ENCODE measurements at regions not wholly inside any gene's neighbourhood (a gene's known extent, or its start where the extent isn't known, plus 50 kb on each side); places are given as distances from the start of the nearest gene placed in this dataset.
"Not testable (repeated sequence)": the region's sequence is repeated elsewhere in the genome, so short reads cannot be mapped to it uniquely, and the experiment has no call there.

GRCh38 chr3:162704238-162704637 is 1207.6 kb downstream of the OTOL1 start:
- no peak for TF ChIP-seq CEBPB (IDR thresholded peaks at IDR 0.05; ENCODE audit: low read depth)
- H3K9ac ChIP-seq (ENCODE audit: low read length) = no peak overlapping the region
- no peaks in the 10 kb centered on the region for H3K79me2 ChIP-seq (ENCODE audit: insufficient read depth, low read length)
- no peak overlapping the region for H3K4me3 ChIP-seq (replicated peaks in 1 of 2; ENCODE audit: low read depth in 1 of 2, low read length in 2 of 2)
- CTCF ChIA-PET = no interaction called here
- no peaks in the 10 kb centered on the region for H3K36me3 ChIP-seq (ENCODE audit: control insufficient read depth in 1 of 2, insufficient read depth in 2 of 2, low read length in 2 of 2)
- intact Hi-C loops (cut with micrococcal nuclease) = no loop called here
- H3K27ac ChIP-seq (ENCODE audit: low read depth, low read length) = no peak overlapping the region
- DNase-seq (ENCODE audit: low read depth, low spot score) (no peak), ATAC-seq (no peak)
- H3K4me1 ChIP-seq (ENCODE audit: control insufficient read depth in 1 of 2, insufficient read depth in 2 of 2, low read length in 2 of 2) = no peaks in the 10 kb centered on the region
- H3K4me2 ChIP-seq (ENCODE audit: low read length) = no peak overlapping the region
- no peaks in the 10 kb centered on the region for H3K9me2 ChIP-seq (ENCODE audit: insufficient read depth)
- no peaks in the 10 kb centered on the region for H4K20me1 ChIP-seq (ENCODE audit: insufficient read depth)
- RAD21 ChIA-PET (ENCODE audit: low non-redundant PET in 1 of 2, low total read pairs in 2 of 2, uncharacterized antibody in 2 of 2, unreplicated experiment in 2 of 2) = no interaction called here
- POLR2A ChIA-PET = no interaction called here
- BruUV-seq (replicated peaks) = no TSS peak
- H2AFZ ChIP-seq (ENCODE audit: low read depth, low read length, poor library complexity, severe bottlenecking) = no peak overlapping the region
- no peaks in the 10 kb centered on the region for H3K9me3 ChIP-seq (ENCODE audit: control insufficient read depth in 1 of 2, insufficient read depth in 1 of 2, low read depth in 1 of 2, low read length in 2 of 2)
- H3K27me3 ChIP-seq (ENCODE audit: insufficient read depth, low read length) = no peaks in the 10 kb centered on the region

DNA sequence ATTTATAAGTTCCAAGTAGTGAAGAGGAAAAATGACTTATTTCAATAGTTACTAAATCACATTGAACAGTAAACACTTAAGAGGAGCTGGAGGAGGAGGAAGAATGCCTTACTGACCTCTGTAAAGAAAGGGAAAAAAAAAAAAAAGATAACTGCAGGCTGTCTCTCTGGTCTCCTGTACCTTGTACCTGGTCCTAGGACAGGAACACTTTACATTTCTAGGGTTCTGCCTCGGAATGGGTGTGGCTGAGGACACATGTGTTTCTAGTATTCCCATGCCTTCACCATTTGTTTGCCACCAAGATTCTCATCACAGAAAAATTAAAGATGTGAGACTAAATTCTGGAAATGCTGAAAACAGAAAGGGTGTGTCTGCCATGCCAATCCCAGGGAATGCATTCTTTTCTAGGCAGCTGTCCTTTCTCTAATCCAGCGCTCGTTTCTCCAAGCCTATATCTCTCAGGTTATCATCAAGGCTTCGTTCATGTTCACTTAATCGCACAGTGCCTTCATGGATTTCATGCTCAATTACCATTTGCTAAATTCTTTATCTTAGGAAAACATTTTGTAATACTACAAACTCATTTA is 1208.3 kb downstream of the OTOL1 start:
- intact Hi-C loops (cut with micrococcal nuclease) = no loop called here
- ChIA-PET POLR2A (no interaction called here), RAD21 (ENCODE audit: low non-redundant PET in 1 of 2, low total read pairs in 2 of 2, uncharacterized antibody in 2 of 2, unreplicated experiment in 2 of 2) (no interaction called here), CTCF (no interaction called here)
- Histone ChIP-seq H4K20me1 (ENCODE audit: insufficient read depth) (no peaks in the 10 kb centered on the region), H3K4me1 (ENCODE audit: control insufficient read depth in 1 of 2, insufficient read depth in 2 of 2, low read length in 2 of 2) (no peaks in the 10 kb centered on the region), H3K9me3 (ENCODE audit: control insufficient read depth in 1 of 2, insufficient read depth in 1 of 2, low read depth in 1 of 2, low read length in 2 of 2) (no peaks in the 10 kb centered on the region), H3K27ac (ENCODE audit: low read depth, low read length) (no peak overlapping the region), H3K9me2 (ENCODE audit: insufficient read depth) (no peaks in the 10 kb centered on the region), H3K79me2 (ENCODE audit: insufficient read depth, low read length) (no peaks in the 10 kb centered on the region), H3K4me2 (ENCODE audit: low read length) (no peak overlapping the region), H3K27me3 (ENCODE audit: insufficient read depth, low read length) (no peaks in the 10 kb centered on the region), H3K36me3 (ENCODE audit: control insufficient read depth in 1 of 2, insufficient read depth in 2 of 2, low read length in 2 of 2) (no peaks in the 10 kb centered on the region), H2AFZ (ENCODE audit: low read depth, low read length, poor library complexity, severe bottlenecking) (no peak overlapping the region), H3K9ac (ENCODE audit: low read length) (no peak overlapping the region), H3K4me3 (replicated peaks in 1 of 2; ENCODE audit: low read depth in 1 of 2, low read length in 2 of 2) (no peak overlapping the region)
- no TSS peak for BruUV-seq (replicated peaks)
- ATAC-seq (no peak), DNase-seq (ENCODE audit: low read depth, low spot score) (no peak)
- TF ChIP-seq SRF (IDR thresholded peaks at IDR 0.05; ENCODE audit: low read depth) = no peak
- no peak for TF ChIP-seq ZNF274 (IDR thresholded peaks at IDR 0.05; ENCODE audit: low read depth, low read length)
- TF ChIP-seq ELF1 (IDR thresholded peaks at IDR 0.05; ENCODE audit: borderline replicate concordance, low read depth) = no peak
- TF ChIP-seq, protein P1, sequence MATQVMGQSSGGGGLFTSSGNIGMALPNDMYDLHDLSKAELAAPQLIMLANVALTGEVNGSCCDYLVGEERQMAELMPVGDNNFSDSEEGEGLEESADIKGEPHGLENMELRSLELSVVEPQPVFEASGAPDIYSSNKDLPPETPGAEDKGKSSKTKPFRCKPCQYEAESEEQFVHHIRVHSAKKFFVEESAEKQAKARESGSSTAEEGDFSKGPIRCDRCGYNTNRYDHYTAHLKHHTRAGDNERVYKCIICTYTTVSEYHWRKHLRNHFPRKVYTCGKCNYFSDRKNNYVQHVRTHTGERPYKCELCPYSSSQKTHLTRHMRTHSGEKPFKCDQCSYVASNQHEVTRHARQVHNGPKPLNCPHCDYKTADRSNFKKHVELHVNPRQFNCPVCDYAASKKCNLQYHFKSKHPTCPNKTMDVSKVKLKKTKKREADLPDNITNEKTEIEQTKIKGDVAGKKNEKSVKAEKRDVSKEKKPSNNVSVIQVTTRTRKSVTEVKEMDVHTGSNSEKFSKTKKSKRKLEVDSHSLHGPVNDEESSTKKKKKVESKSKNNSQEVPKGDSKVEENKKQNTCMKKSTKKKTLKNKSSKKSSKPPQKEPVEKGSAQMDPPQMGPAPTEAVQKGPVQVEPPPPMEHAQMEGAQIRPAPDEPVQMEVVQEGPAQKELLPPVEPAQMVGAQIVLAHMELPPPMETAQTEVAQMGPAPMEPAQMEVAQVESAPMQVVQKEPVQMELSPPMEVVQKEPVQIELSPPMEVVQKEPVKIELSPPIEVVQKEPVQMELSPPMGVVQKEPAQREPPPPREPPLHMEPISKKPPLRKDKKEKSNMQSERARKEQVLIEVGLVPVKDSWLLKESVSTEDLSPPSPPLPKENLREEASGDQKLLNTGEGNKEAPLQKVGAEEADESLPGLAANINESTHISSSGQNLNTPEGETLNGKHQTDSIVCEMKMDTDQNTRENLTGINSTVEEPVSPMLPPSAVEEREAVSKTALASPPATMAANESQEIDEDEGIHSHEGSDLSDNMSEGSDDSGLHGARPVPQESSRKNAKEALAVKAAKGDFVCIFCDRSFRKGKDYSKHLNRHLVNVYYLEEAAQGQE (IDR thresholded peaks at IDR 0.05; ENCODE audit: low read depth) = no peak
- TF ChIP-seq POLR2A (IDR thresholded peaks at IDR 0.05; ENCODE audit: borderline replicate concordance, extremely low read depth, insufficient read depth, insufficient read length) = no peak

GRCh38 chr3:162708394-162708793 is 1211.8 kb downstream of the OTOL1 start:
- intact Hi-C loops (cut with micrococcal nuclease); POLR2A ChIA-PET; CTCF ChIA-PET; H3K4me1 ChIP-seq (ENCODE audit: control insufficient read depth in 1 of 2, insufficient read depth in 2 of 2, low read length in 2 of 2); DNase-seq (ENCODE audit: low read depth, low spot score); H2AFZ ChIP-seq (ENCODE audit: low read depth, low read length, poor library complexity, severe bottlenecking); H4K20me1 ChIP-seq (ENCODE audit: insufficient read depth); ATAC-seq; BruUV-seq (replicated peaks); H3K4me2 ChIP-seq (ENCODE audit: low read length); H3K79me2 ChIP-seq (ENCODE audit: insufficient read depth, low read length); H3K27me3 ChIP-seq (ENCODE audit: insufficient read depth, low read length); H3K36me3 ChIP-seq (ENCODE audit: control insufficient read depth in 1 of 2, insufficient read depth in 2 of 2, low read length in 2 of 2); RAD21 ChIA-PET (ENCODE audit: low non-redundant PET in 1 of 2, low total read pairs in 2 of 2, uncharacterized antibody in 2 of 2, unreplicated experiment in 2 of 2); H3K9ac ChIP-seq (ENCODE audit: low read length); H3K9me3 ChIP-seq (ENCODE audit: control insufficient read depth in 1 of 2, insufficient read depth in 1 of 2, low read depth in 1 of 2, low read length in 2 of 2); H3K9me2 ChIP-seq (ENCODE audit: insufficient read depth); H3K27ac ChIP-seq (ENCODE audit: low read depth, low read length); H3K4me3 ChIP-seq (replicated peaks in 1 of 2; ENCODE audit: low read depth in 1 of 2, low read length in 2 of 2): not testable (repeated sequence)

Measured in HCT116 (cell line).